Daoy (cell line): ENCODE measurements at regions not wholly inside any gene's neighbourhood (a gene's known extent, or its start where the extent isn't known, plus 50 kb on each side); places are given as distances from the start of the nearest gene placed in this dataset.

Experiments
- DNase-seq: peaks from one replicate; pipeline ENCODE4 v3.0.0-alpha.2; 2015; ENCODE audit warnings: low read depth

GRCh38 chr5:96035796-96036195 is 74.1 kb upstream of the ELL2 start:
- no peak for DNase-seq

- no peak for DNase-seq
These were observed 71.5 kb upstream of the ELL2 start for GRCh38 chr5:96033116-96033515.

GRCh38 chr5:96031811-96032261 is 70.2 kb upstream of the ELL2 start:
- peak; percentile 73 for DNase-seq

- DNase-seq, result no peak
These were observed 69.5 kb upstream of the ELL2 start for GRCh38 chr5:96031180-96031579.

- DNase-seq, result peak; percentile 60
These were observed 64.9 kb upstream of the ELL2 start for GRCh38 chr5:96026406-96027041.

- no peak for DNase-seq
These were observed 63.2 kb upstream of the ELL2 start for GRCh38 chr5:96024683-96025475.

GRCh38 chr5:96023518-96023917 is 61.9 kb upstream of the ELL2 start:
- no peak for DNase-seq

GRCh38 chr5:96022971-96023370 is 61.3 kb upstream of the ELL2 start:
- DNase-seq, result no peak

GRCh38 chr5:96017951-96018350 is 56.3 kb upstream of the ELL2 start:
- DNase-seq, result peak; percentile 52

GRCh38 chr5:96016216-96016615 is 54.6 kb upstream of the ELL2 start:
- no peak for DNase-seq

GRCh38 chr5:96015709-96016108 is 54.1 kb upstream of the ELL2 start:
- DNase-seq, result no peak

GRCh38 chr5:96014395-96014794 is 52.7 kb upstream of the ELL2 start:
- no peak for DNase-seq

GRCh38 chr5:96013254-96013653 is 51.6 kb upstream of the ELL2 start:
- DNase-seq, result no peak

- DNase-seq, result no peak
These were observed 50.7 kb upstream of the ELL2 start for GRCh38 chr5:96012399-96012798.
